ENCODE measurements at regions not wholly inside any gene's neighbourhood (a gene's known extent, or its start where the extent isn't known, plus 50 kb on each side); places are given as distances from the start of the nearest gene placed in this dataset.

DNA sequence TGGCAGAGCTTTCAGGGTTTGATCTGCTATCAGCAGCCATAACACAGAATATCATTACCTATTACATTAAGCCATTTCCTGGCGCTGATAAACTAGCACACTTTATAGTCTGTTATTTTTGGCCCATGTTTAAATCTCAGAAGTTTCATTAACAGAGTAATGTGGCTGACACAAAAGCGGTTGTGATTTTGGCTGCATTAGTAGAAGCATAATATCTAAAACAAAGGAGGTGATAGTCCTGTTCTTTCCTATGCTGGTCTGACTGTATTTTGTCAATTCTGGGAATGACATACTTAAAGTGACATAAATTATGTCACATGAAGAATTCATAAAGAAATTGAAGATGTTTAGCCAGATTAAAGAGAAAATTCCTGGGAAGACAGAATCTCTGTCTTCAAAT lies 151.3 kb upstream of the KCND3 start:
- TF ChIP-seq, protein P1, sequence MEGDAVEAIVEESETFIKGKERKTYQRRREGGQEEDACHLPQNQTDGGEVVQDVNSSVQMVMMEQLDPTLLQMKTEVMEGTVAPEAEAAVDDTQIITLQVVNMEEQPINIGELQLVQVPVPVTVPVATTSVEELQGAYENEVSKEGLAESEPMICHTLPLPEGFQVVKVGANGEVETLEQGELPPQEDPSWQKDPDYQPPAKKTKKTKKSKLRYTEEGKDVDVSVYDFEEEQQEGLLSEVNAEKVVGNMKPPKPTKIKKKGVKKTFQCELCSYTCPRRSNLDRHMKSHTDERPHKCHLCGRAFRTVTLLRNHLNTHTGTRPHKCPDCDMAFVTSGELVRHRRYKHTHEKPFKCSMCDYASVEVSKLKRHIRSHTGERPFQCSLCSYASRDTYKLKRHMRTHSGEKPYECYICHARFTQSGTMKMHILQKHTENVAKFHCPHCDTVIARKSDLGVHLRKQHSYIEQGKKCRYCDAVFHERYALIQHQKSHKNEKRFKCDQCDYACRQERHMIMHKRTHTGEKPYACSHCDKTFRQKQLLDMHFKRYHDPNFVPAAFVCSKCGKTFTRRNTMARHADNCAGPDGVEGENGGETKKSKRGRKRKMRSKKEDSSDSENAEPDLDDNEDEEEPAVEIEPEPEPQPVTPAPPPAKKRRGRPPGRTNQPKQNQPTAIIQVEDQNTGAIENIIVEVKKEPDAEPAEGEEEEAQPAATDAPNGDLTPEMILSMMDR (conservative IDR thresholded peaks at IDR 0.05; ENCODE audit: low read depth, low read length) = no peak
- no peak for TF ChIP-seq RAD21 (IDR thresholded peaks at IDR 0.05; ENCODE audit: low read length)
- no peak for TF ChIP-seq RFX5 (IDR thresholded peaks at IDR 0.05; ENCODE audit: low read depth, low read length)
